ENCODE measurements at regions not wholly inside any gene's neighbourhood (a gene's known extent, or its start where the extent isn't known, plus 50 kb on each side); places are given as distances from the start of the nearest gene placed in this dataset.

GRCh38 chr15:68524753-68525584 is 53.8 kb upstream of the CORO2B start:
- TF ChIP-seq ARNTL (CRISPR knock-in tag; IDR thresholded peaks at IDR 0.05; ENCODE audit: borderline replicate concordance, low read depth) (no peak), CSDC2 (CRISPR knock-in tag; IDR thresholded peaks at IDR 0.05) (no peak), ZFP30 (CRISPR knock-in tag; IDR thresholded peaks at IDR 0.05) (no peak), ZFP3 (CRISPR knock-in tag; IDR thresholded peaks at IDR 0.05) (no peak), TSHZ2 (CRISPR knock-in tag; IDR thresholded peaks at IDR 0.05) (no peak), TOX (CRISPR knock-in tag; IDR thresholded peaks at IDR 0.05; ENCODE audit: borderline replicate concordance) (no peak), PPARA (CRISPR knock-in tag; IDR thresholded peaks at IDR 0.05; ENCODE audit: borderline replicate concordance) (no peak), PATZ1 (CRISPR knock-in tag; IDR thresholded peaks at IDR 0.05; ENCODE audit: borderline replicate concordance) (no peak), TCF4 (CRISPR knock-in tag; IDR thresholded peaks at IDR 0.05; ENCODE audit: borderline replicate concordance) (no peak), CREB5 (CRISPR knock-in tag; IDR thresholded peaks at IDR 0.05; ENCODE audit: low read depth) (no peak), ZC3H10 (CRISPR knock-in tag; IDR thresholded peaks at IDR 0.05) (no peak), RARB (CRISPR knock-in tag; IDR thresholded peaks at IDR 0.05) (no peak), ZNF565 (CRISPR knock-in tag; conservative IDR thresholded peaks at IDR 0.05; ENCODE audit: low read depth) (no peak), ZNF8 (CRISPR knock-in tag; IDR thresholded peaks at IDR 0.05) (no peak), ISL1 (CRISPR knock-in tag; IDR thresholded peaks at IDR 0.05) (no peak), BACH2 (CRISPR knock-in tag; IDR thresholded peaks at IDR 0.05; ENCODE audit: borderline replicate concordance) (no peak), ESRRG (CRISPR knock-in tag; IDR thresholded peaks at IDR 0.05) (no peak), OSR1 (CRISPR knock-in tag; IDR thresholded peaks at IDR 0.05) (no peak)
- ATAC-seq, result peak; percentile 86

GRCh38 chr15:68525815-68526214 is 53.0 kb upstream of the CORO2B start:
- TF ChIP-seq GLIS3 (CRISPR knock-in tag; IDR thresholded peaks at IDR 0.05), result no peak

GRCh38 chr15:68526269-68526668 is 52.5 kb upstream of the CORO2B start:
- TF ChIP-seq TOX (CRISPR knock-in tag; IDR thresholded peaks at IDR 0.05; ENCODE audit: borderline replicate concordance), result no peak
- TF ChIP-seq ZNF70 (CRISPR knock-in tag; IDR thresholded peaks at IDR 0.05), result no peak
- no peak for TF ChIP-seq ZNF565 (CRISPR knock-in tag; conservative IDR thresholded peaks at IDR 0.05; ENCODE audit: low read depth)
- no peak for TF ChIP-seq ZFP3 (CRISPR knock-in tag; IDR thresholded peaks at IDR 0.05)
- no peak for TF ChIP-seq RARB (CRISPR knock-in tag; IDR thresholded peaks at IDR 0.05)
- TF ChIP-seq ZFP30 (CRISPR knock-in tag; IDR thresholded peaks at IDR 0.05), result no peak
- no peak for TF ChIP-seq SNAI2 (CRISPR knock-in tag; IDR thresholded peaks at IDR 0.05)
- no peak for TF ChIP-seq CSDC2 (CRISPR knock-in tag; IDR thresholded peaks at IDR 0.05)
- no peak for TF ChIP-seq TSHZ2 (CRISPR knock-in tag; IDR thresholded peaks at IDR 0.05)
- TF ChIP-seq ISL1 (CRISPR knock-in tag; IDR thresholded peaks at IDR 0.05), result no peak
- no peak for TF ChIP-seq PPARA (CRISPR knock-in tag; IDR thresholded peaks at IDR 0.05; ENCODE audit: borderline replicate concordance)
- no peak for TF ChIP-seq ZC3H10 (CRISPR knock-in tag; IDR thresholded peaks at IDR 0.05)
- TF ChIP-seq ZNF8 (CRISPR knock-in tag; IDR thresholded peaks at IDR 0.05), result no peak
- no peak for TF ChIP-seq CSRNP3 (CRISPR knock-in tag; IDR thresholded peaks at IDR 0.05)
- TF ChIP-seq POU6F1 (CRISPR knock-in tag; IDR thresholded peaks at IDR 0.05; ENCODE audit: borderline replicate concordance, low read depth), result no peak
- 0 out of 3 replicates have a peak, but pooled peaks have one; percentile 30 for ATAC-seq

More at GRCh38 chr15:68525815-68526214, 53.0 kb upstream of the CORO2B start:
- no peak for ATAC-seq
